CD4-positive, alpha-beta T cell treated with Interleukin-12 subunit alpha and Interleukin-12 subunit beta, for 1 hour (primary cell): ENCODE measurements at regions not wholly inside any gene's neighbourhood (a gene's known extent, or its start where the extent isn't known, plus 50 kb on each side); places are given as distances from the start of the nearest gene placed in this dataset.

Experiments used
- DNase-seq: peaks from one replicate; pipeline ENCODE4 v3.0.0-alpha.2; 2020

- DNase-seq = no peak
Measured at GRCh38 chr1:185495898-185496297, 178.9 kb upstream of the IVNS1ABP start.

- no peak for DNase-seq
Measured at GRCh38 chr1:185495007-185495406, 178.0 kb upstream of the IVNS1ABP start.

- DNase-seq = no peak
Measured at GRCh38 chr1:185492089-185492825, 175.2 kb upstream of the IVNS1ABP start.

GRCh38 chr1:185491604-185492003 lies 174.6 kb upstream of the IVNS1ABP start:
- DNase-seq = no peak

- DNase-seq = no peak
Measured at GRCh38 chr1:185490924-185491323, 173.9 kb upstream of the IVNS1ABP start.

GRCh38 chr1:185489406-185489805 lies 172.4 kb upstream of the IVNS1ABP start:
- DNase-seq = no peak

- DNase-seq = no peak
Measured at GRCh38 chr1:185488808-185489207, 171.8 kb upstream of the IVNS1ABP start.

- no peak for DNase-seq
Measured at GRCh38 chr1:185487936-185488335, 170.9 kb upstream of the IVNS1ABP start.

GRCh38 chr1:185487026-185487425 lies 170.0 kb upstream of the IVNS1ABP start:
- no peak for DNase-seq

GRCh38 chr1:185486346-185486745 lies 169.3 kb upstream of the IVNS1ABP start:
- no peak for DNase-seq

- DNase-seq = no peak
Measured at GRCh38 chr1:185483664-185484450, 166.8 kb upstream of the IVNS1ABP start.

GRCh38 chr1:185483217-185483616 lies 166.2 kb upstream of the IVNS1ABP start:
- no peak for DNase-seq

- DNase-seq = no peak
Measured at GRCh38 chr1:185480545-185480944, 163.5 kb upstream of the IVNS1ABP start.

- DNase-seq = no peak
Measured at GRCh38 chr1:185479796-185480195, 162.8 kb upstream of the IVNS1ABP start.

GRCh38 chr1:185478877-185479276 lies 161.8 kb upstream of the IVNS1ABP start:
- no peak for DNase-seq

- no peak for DNase-seq
Measured at GRCh38 chr1:185477638-185478580, 160.9 kb upstream of the IVNS1ABP start.

GRCh38 chr1:185474440-185475149 lies 157.6 kb upstream of the IVNS1ABP start:
- DNase-seq = peak; percentile 18

- DNase-seq = no peak
Measured at GRCh38 chr1:185473186-185473585, 156.1 kb upstream of the IVNS1ABP start.

- no peak for DNase-seq
Measured at GRCh38 chr1:185468626-185469025, 151.6 kb upstream of the IVNS1ABP start.

- DNase-seq = no peak
Measured at GRCh38 chr1:185467122-185467521, 150.1 kb upstream of the IVNS1ABP start.

- no peak for DNase-seq
Measured at GRCh38 chr1:185464777-185465176, 147.7 kb upstream of the IVNS1ABP start.

- DNase-seq = no peak
Measured at GRCh38 chr1:185463433-185463832, 146.4 kb upstream of the IVNS1ABP start.

GRCh38 chr1:185463011-185463410 lies 146.0 kb upstream of the IVNS1ABP start:
- DNase-seq = no peak
